Natural killer cell (primary cell): ENCODE measurements at regions not wholly inside any gene's neighbourhood (a gene's known extent, or its start where the extent isn't known, plus 50 kb on each side); places are given as distances from the start of the nearest gene placed in this dataset.

Source experiments
- ATAC-seq, 3 donors: fragments of 150-1000 bp in 2 of 3; fragments of 200-7000 bp in 1 of 3; cut with Tn5 transposase; 1 replicate in 1 of 3; 2 replicates in 2 of 3; pipeline ENCODE4 v1.10.0; 2021; ENCODE audit warnings: mild to moderate bottlenecking in 2 of 3, moderate library complexity in 2 of 3
- DNase-seq, 2 donors: peaks; one replicate each; pipeline versions ENCODE4 v3.0.0 to v3.0.0-alpha.2; 2013 to 2021; ENCODE audit warnings: mixed read lengths in 1 of 2
- H3K27ac ChIP-seq: one replicate; pipeline ENCODE4 v1.5.1; 2013; ENCODE audit warnings: mild to moderate bottlenecking, low read length
- H3K27me3 ChIP-seq: one replicate; pipeline ENCODE4 v1.6.1; 2013; ENCODE audit warnings: low read length; ENCODE audit not compliant: control insufficient read depth, insufficient read depth
- H3K36me3 ChIP-seq: one replicate; pipeline ENCODE4 v1.6.1; 2013; ENCODE audit warnings: low read length; ENCODE audit not compliant: control insufficient read depth, insufficient read depth
- H3K4me1 ChIP-seq: one replicate; pipeline ENCODE4 v1.6.1; 2013; ENCODE audit warnings: low read length; ENCODE audit not compliant: control insufficient read depth, insufficient read depth
- H3K4me3 ChIP-seq: one replicate; pipeline ENCODE4 v1.5.1; 2013; ENCODE audit warnings: low read length
- H3K9me3 ChIP-seq: one replicate; pipeline ENCODE4 v1.6.1; 2013; ENCODE audit warnings: low read length; ENCODE audit not compliant: control insufficient read depth, insufficient read depth
- H3K27ac Mint-ChIP-seq, 2 donors: one replicate each; pipeline ENCODE4 v1.8.0; 2022; ENCODE audit warnings: mild to moderate bottlenecking in 2 of 2, mixed read lengths in 2 of 2, moderate library complexity in 1 of 2
- H3K27me3 Mint-ChIP-seq, 2 donors: one replicate each; pipeline ENCODE4 v1.8.0; 2022; ENCODE audit warnings: low read depth in 2 of 2, mixed read lengths in 2 of 2
- H3K36me3 Mint-ChIP-seq: one replicate; pipeline ENCODE4 v1.8.0; 2022; ENCODE audit warnings: mixed read lengths
- H3K4me1 Mint-ChIP-seq, 2 donors: one replicate each; pipeline ENCODE4 v1.8.0; 2022; ENCODE audit warnings: mixed read lengths in 2 of 2
- H3K4me3 Mint-ChIP-seq: one replicate; pipeline ENCODE4 v1.8.0; 2022; ENCODE audit warnings: mild to moderate bottlenecking, moderate library complexity, mixed read lengths
- H3K9me3 Mint-ChIP-seq, 2 donors: one replicate each; pipeline ENCODE4 v1.8.0; 2022; ENCODE audit warnings: mixed read lengths in 2 of 2
- WGBS: methylation state at CpG from one replicate; pipeline ENCODE4 v1.1.7; 2013; ENCODE audit warnings: missing lambda C conversion rate; ENCODE audit not compliant: insufficient coverage; 5-methylcytosine and 5-hydroxymethylcytosine counted together
- intact Hi-C: fragments of 100-400 bp; cut with micrococcal nuclease; formaldehyde crosslinking; loops from one replicate; pipeline ENCODE4 v1.14.2; 2022
- TF ChIP-seq, protein P1 (sequence below): fragments of 200-600 bp; IDR thresholded peaks from one replicate; pipeline ENCODE4 v1.8.0; 2022; ENCODE audit warnings: antibody characterized with exemption

DNA sequence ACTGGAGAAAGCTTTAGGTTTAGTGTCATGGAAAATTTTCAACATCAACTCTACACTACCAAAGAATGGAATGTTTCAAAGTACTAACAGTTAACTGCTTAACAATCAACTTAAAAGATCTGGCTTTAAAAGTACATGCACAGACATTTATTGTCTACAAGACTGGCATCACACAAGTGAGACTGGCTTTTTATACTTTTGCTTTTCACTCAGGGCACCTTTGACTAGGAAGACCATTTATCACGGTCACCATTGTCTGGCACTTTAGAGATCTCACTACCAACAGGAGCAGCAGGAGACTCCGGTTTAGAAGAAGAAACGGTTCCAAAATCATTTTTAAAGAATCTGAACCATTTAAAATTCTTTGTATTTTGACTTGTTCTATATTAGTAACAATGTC lies 812.3 kb downstream of the ADGRL2 start:
- Histone ChIP-seq H3K4me1 (no peaks in the 10 kb centered on the region), H3K9me3 (no peaks in the 10 kb centered on the region), H3K27ac (no peak overlapping the region), H3K36me3 (no peaks in the 10 kb centered on the region), H3K27me3 (no peaks in the 10 kb centered on the region), H3K4me3 (no peak overlapping the region)
- no peaks in the 10 kb centered on the region for H3K4me1 Mint-ChIP-seq
- no peak overlapping the region for H3K27ac Mint-ChIP-seq
- ATAC-seq (no peak), DNase-seq (no peak)
- intact Hi-C loops: no loop called here
- no peaks in the 10 kb centered on the region for H3K27me3 Mint-ChIP-seq
- H3K36me3 Mint-ChIP-seq: no peaks in the 10 kb centered on the region
- H3K4me3 Mint-ChIP-seq: no peak overlapping the region
- TF ChIP-seq, protein P1, sequence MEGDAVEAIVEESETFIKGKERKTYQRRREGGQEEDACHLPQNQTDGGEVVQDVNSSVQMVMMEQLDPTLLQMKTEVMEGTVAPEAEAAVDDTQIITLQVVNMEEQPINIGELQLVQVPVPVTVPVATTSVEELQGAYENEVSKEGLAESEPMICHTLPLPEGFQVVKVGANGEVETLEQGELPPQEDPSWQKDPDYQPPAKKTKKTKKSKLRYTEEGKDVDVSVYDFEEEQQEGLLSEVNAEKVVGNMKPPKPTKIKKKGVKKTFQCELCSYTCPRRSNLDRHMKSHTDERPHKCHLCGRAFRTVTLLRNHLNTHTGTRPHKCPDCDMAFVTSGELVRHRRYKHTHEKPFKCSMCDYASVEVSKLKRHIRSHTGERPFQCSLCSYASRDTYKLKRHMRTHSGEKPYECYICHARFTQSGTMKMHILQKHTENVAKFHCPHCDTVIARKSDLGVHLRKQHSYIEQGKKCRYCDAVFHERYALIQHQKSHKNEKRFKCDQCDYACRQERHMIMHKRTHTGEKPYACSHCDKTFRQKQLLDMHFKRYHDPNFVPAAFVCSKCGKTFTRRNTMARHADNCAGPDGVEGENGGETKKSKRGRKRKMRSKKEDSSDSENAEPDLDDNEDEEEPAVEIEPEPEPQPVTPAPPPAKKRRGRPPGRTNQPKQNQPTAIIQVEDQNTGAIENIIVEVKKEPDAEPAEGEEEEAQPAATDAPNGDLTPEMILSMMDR: no peak
- 54% methylated on average over 2 of the region's 3 CpGs for WGBS
- H3K9me3 Mint-ChIP-seq: peaks cover 3 to 4% of the 10 kb centered on the region in 2 donors

DNA sequence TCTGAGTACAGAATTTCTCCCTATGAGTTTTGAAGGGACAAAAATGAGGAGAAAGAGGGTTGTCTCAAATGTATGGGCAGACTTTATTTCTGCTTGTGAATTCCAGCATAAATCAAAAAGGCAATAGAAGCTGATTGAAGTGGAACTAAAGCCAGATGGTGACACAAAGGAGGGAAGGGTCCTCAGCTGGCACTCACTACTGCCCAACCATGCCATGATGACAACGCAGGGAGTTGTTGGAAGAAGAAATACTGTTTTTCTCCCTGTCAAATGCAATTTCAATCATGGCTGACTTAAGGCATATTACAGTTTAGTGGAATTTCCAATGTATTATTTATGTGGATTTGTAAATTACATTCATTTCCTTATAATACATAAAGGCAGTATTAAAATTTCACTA lies 805.8 kb downstream of the ADGRL2 start:
- WGBS: no CpG with 5 or more reads among the region's 1 CpG
- peaks cover 3 to 12% of the 10 kb centered on the region in 2 donors for H3K9me3 Mint-ChIP-seq
- intact Hi-C loops: no loop called here
- no peak overlapping the region for H3K4me3 ChIP-seq
- no peak for ATAC-seq
- no peak overlapping the region for H3K4me3 Mint-ChIP-seq
- no peaks in the 10 kb centered on the region for H3K27me3 Mint-ChIP-seq
- no peak for DNase-seq
- H3K9me3 ChIP-seq: no peaks in the 10 kb centered on the region
- no peaks in the 10 kb centered on the region for H3K36me3 ChIP-seq
- H3K27ac Mint-ChIP-seq: no peak overlapping the region
- H3K4me1 Mint-ChIP-seq: no peaks in the 10 kb centered on the region
- TF ChIP-seq, protein P1: no peak
- no peaks in the 10 kb centered on the region for H3K36me3 Mint-ChIP-seq
- H3K27me3 ChIP-seq: no peaks in the 10 kb centered on the region
- H3K4me1 ChIP-seq: no peaks in the 10 kb centered on the region
- H3K27ac ChIP-seq: no peak overlapping the region

DNA sequence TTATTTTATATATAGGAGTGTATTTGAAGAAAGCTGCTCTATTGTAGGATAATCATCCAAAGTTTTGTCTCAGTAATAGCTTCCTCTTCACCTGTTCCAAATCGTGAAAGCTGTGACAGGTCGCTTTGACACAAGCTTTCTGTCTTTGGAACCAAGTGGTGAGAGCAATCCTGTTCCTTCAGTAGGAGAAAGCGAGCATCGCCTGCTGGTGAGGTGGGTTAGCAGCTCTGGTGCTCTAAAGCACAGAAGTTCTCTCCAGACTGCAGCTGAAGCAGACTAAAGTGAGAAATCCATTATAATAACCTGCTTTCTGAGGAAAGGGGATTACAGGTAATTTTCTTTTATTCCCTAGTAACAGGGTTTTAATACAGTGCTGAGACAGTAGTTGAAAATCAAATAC lies 803.8 kb downstream of the ADGRL2 start:
- Mint-ChIP-seq H3K4me3 (no peak overlapping the region), H3K27ac (no peak overlapping the region), H3K36me3 (no peaks in the 10 kb centered on the region), H3K9me3 (peaks cover 3 to 8% of the 10 kb centered on the region in 2 donors), H3K27me3 (no peaks in the 10 kb centered on the region), H3K4me1 (no peaks in the 10 kb centered on the region)
- Histone ChIP-seq H3K36me3 (no peaks in the 10 kb centered on the region), H3K27ac (no peak overlapping the region), H3K9me3 (no peaks in the 10 kb centered on the region), H3K4me1 (no peaks in the 10 kb centered on the region), H3K4me3 (no peak overlapping the region), H3K27me3 (no peaks in the 10 kb centered on the region)
- DNase-seq: no peak
- intact Hi-C loops: no loop called here
- ATAC-seq: no peak
- TF ChIP-seq, protein P1: no peak
- 67% methylated on average over 4 of the region's 4 CpGs for WGBS

DNA sequence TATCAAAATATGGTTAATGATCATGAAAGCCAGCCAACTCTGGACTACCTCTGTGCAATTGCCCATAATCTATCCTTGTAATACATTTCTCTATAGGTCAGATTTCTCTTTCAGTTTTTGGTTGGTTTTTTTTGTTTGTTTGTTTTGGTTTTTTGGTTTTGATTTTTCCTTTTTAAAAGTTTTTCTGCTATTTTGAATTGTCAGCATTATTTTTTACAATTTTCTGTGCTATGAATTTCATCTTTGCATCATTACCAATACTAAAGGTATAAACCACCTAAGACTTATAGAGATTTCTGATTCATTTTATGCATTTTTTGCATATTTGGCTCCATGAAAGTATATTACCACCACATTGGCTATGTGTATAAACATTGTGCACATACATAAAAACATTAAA lies 799.6 kb downstream of the ADGRL2 start:
- Histone ChIP-seq H3K4me3 (no peak overlapping the region), H3K9me3 (no peaks in the 10 kb centered on the region), H3K27me3 (no peaks in the 10 kb centered on the region), H3K4me1 (no peaks in the 10 kb centered on the region), H3K36me3 (no peaks in the 10 kb centered on the region), H3K27ac (no peak overlapping the region)
- TF ChIP-seq, protein P1: no peak
- no peaks in the 10 kb centered on the region for H3K27me3 Mint-ChIP-seq
- no peaks in the 10 kb centered on the region for H3K36me3 Mint-ChIP-seq
- H3K9me3 Mint-ChIP-seq: peaks cover 3 to 6% of the 10 kb centered on the region in 2 donors
- no peak overlapping the region for H3K4me3 Mint-ChIP-seq
- intact Hi-C loops: no loop called here
- no peak overlapping the region for H3K27ac Mint-ChIP-seq
- H3K4me1 Mint-ChIP-seq: peaks cover 5 to 7% of the 10 kb centered on the region in 2 donors
- ATAC-seq (no peak), DNase-seq (no peak)
